ENCODE measurements at regions not wholly inside any gene's neighbourhood (a gene's known extent, or its start where the extent isn't known, plus 50 kb on each side); places are given as distances from the start of the nearest gene placed in this dataset.

DNA sequence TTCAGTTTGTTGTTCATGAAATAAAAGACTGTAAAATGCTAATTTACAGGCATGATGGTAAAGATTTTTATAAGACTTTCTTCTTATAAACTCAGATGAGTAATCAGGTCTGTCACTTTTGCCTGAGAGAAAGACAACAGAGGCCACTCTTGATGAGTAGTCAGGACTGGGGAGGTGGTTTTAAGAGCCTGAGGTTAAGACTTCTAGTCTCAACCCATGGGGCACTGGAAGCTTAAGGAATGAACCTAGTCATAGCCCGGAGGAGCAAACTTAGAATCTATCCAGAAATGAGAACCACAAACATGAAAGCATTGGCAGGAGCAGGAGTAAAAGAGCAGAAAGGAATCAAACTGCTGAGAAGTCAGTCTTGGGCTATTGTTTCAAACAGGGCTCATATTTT is 846.3 kb upstream of the ARPP21 start:
- 60 to 75% (median 66%) methylated on average over 1 of the region's 1 CpG for WGBS, 3 donors
- ATAC-seq, result no peak
- TF ChIP-seq CTCF (IDR thresholded peaks at IDR 0.05), result no peak
- Histone ChIP-seq H3K9me3 (no peaks in the 10 kb centered on the region), H3K27ac (no peak overlapping the region), H3K4me1 (no peaks in the 10 kb centered on the region), H3K36me3 (ENCODE audit: insufficient read depth in 1 of 2, low read depth in 1 of 2) (no peaks in the 10 kb centered on the region), H3K4me3 (no peak overlapping the region), H3K27me3 (ENCODE audit: insufficient read depth in 3 of 3, low read length in 2 of 3) (no peaks in the 10 kb centered on the region)
- DNase-seq, result no peak
- intact Hi-C loops (cut with DNase I), result no loop called here

DNA sequence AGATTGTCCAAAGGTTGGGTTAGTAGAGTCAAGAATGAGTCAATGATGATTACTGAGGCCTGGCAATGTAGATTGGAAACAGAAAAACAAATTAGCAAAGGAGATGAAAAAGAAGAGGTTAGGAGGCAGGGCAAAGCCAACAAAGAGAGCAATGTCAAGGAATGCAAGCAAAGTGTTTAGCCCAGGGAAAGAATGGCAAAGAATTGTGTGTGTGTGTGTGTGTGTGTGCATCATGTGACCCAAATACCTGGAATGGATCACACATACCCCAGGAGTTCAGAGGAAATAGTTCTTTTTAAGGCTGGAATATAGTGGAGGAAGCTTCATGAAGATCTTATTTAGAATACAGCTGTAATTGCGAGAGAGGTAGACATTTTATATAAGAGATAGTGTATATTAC is 831.7 kb upstream of the ARPP21 start:
- TF ChIP-seq CTCF (IDR thresholded peaks at IDR 0.05), result no peak
- Histone ChIP-seq H3K27ac (no peak overlapping the region), H3K4me3 (no peak overlapping the region), H3K27me3 (ENCODE audit: insufficient read depth in 3 of 3, low read length in 2 of 3) (no peaks in the 10 kb centered on the region), H3K9me3 (no peaks in the 10 kb centered on the region), H3K36me3 (ENCODE audit: insufficient read depth in 1 of 2, low read depth in 1 of 2) (no peaks in the 10 kb centered on the region), H3K4me1 (no peaks in the 10 kb centered on the region)
- intact Hi-C loops (cut with DNase I), result no loop called here
- ATAC-seq, result no peak
- WGBS, 3 donors, result 97 to 100% (median 100%) methylated on average over 1 of the region's 1 CpG
- no peak for DNase-seq

DNA sequence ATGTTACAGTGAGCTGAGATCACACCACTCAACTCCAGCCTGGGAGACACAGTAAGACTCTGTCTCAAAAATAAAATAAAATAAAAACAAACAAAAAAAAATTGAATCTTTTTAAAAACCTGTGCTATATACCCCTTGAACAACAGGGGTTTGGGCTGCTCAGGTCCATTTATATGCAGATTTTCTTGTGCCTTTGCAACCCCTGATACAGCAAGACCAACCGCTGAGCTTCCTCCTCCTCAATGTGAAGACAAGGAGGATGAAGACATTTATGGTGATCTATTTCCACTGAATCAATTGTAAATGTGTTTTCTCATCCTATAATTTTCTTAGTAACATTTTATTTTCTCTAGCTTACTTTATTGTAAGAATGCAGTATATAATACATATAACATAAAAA is 831.0 kb upstream of the ARPP21 start:
- no peak for TF ChIP-seq CTCF (IDR thresholded peaks at IDR 0.05)
- WGBS, 3 donors, result 88 to 94% (median 91%) methylated on average over 1 of the region's 1 CpG
- no peak overlapping the region for H3K4me3 ChIP-seq
- no peak overlapping the region for H3K27ac ChIP-seq
- no peak for DNase-seq
- no peaks in the 10 kb centered on the region for H3K36me3 ChIP-seq (ENCODE audit: insufficient read depth in 1 of 2, low read depth in 1 of 2)
- no peaks in the 10 kb centered on the region for H3K27me3 ChIP-seq (ENCODE audit: insufficient read depth in 3 of 3, low read length in 2 of 3)
- ATAC-seq, result no peak
- H3K9me3 ChIP-seq, result no peaks in the 10 kb centered on the region
- intact Hi-C loops (cut with DNase I), result no loop called here
- H3K4me1 ChIP-seq, result no peaks in the 10 kb centered on the region

DNA sequence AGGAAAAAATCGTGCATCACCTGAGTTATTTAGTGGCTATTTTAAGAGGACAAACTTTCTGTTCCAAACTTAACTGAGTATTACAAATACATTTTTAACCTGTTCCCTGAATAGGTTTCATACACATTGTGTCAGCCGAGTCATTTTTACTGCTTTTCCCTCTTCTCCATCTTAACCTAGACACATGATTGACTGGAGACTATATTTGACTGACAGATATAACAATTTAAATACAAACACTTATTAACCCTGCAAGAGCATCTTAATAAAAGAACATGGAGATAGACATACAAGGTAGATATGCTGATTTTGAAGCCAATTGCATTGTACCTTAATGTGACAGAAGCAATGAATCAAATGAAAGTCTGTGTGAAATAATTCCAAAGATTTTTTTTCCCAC is 810.5 kb upstream of the ARPP21 start:
- no peak for DNase-seq
- H3K4me3 ChIP-seq, result no peak overlapping the region
- intact Hi-C loops (cut with DNase I), result no loop called here
- H3K27me3 ChIP-seq (ENCODE audit: insufficient read depth in 3 of 3, low read length in 2 of 3), result no peaks in the 10 kb centered on the region
- H3K27ac ChIP-seq, result no peak overlapping the region
- no peaks in the 10 kb centered on the region for H3K9me3 ChIP-seq
- H3K4me1 ChIP-seq, result no peaks in the 10 kb centered on the region
- H3K36me3 ChIP-seq (ENCODE audit: insufficient read depth in 1 of 2, low read depth in 1 of 2), result no peaks in the 10 kb centered on the region
- TF ChIP-seq CTCF (IDR thresholded peaks at IDR 0.05), result no peak
- 87 to 89% (median 87%) methylated on average over 2 of the region's 2 CpGs for WGBS, 3 donors
- no peak for ATAC-seq

GRCh38 chr3:34832865-34833508 is 806.3 kb upstream of the ARPP21 start:
- no peak overlapping the region for H3K4me3 ChIP-seq
- intact Hi-C loops (cut with DNase I), result no loop called here
- H3K36me3 ChIP-seq (ENCODE audit: insufficient read depth in 1 of 2, low read depth in 1 of 2), result no peaks in the 10 kb centered on the region
- 74 to 83% (median 76%) methylated on average over 1 of the region's 1 CpG for WGBS, 3 donors
- H3K27me3 ChIP-seq (ENCODE audit: insufficient read depth in 3 of 3, low read length in 2 of 3), result no peaks in the 10 kb centered on the region
- no peak for TF ChIP-seq CTCF (IDR thresholded peaks at IDR 0.05)
- no peaks in the 10 kb centered on the region for H3K4me1 ChIP-seq
- no peak overlapping the region for H3K27ac ChIP-seq
- ATAC-seq, result no peak
- no peaks in the 10 kb centered on the region for H3K9me3 ChIP-seq
- DNase-seq, result no peak
